ENCODE measurements at regions not wholly inside any gene's neighbourhood (a gene's known extent, or its start where the extent isn't known, plus 50 kb on each side); places are given as distances from the start of the nearest gene placed in this dataset.

- DNase-seq (ENCODE audit: low read depth), result no peak
These were observed 170.3 kb upstream of the MITF start for GRCh38 chr3:69568951-69569350.

- DNase-seq (ENCODE audit: low read depth), result no peak
These were observed 170.8 kb upstream of the MITF start for GRCh38 chr3:69568458-69568857.

- DNase-seq (ENCODE audit: low read depth), result no peak
These were observed 171.6 kb upstream of the MITF start for GRCh38 chr3:69567710-69568052.

- no peak for DNase-seq (ENCODE audit: low read depth)
These were observed 172.1 kb upstream of the MITF start for GRCh38 chr3:69567023-69567709.

GRCh38 chr3:69566275-69566674 lies 173.0 kb upstream of the MITF start:
- no peak for DNase-seq (ENCODE audit: low read depth)

GRCh38 chr3:69565316-69565715 lies 173.9 kb upstream of the MITF start:
- DNase-seq (ENCODE audit: low read depth), result no peak

- DNase-seq (ENCODE audit: low read depth), result no peak
These were observed 175.3 kb upstream of the MITF start for GRCh38 chr3:69563981-69564380.

- DNase-seq (ENCODE audit: low read depth), result no peak
These were observed 176.1 kb upstream of the MITF start for GRCh38 chr3:69563151-69563550.

- DNase-seq (ENCODE audit: low read depth), result no peak
These were observed 176.1 kb upstream of the FRMD4B start for GRCh38 chr3:69562020-69562419.

GRCh38 chr3:69560818-69561217 lies 174.9 kb upstream of the FRMD4B start:
- DNase-seq (ENCODE audit: low read depth), result no peak

GRCh38 chr3:69560116-69560515 lies 174.2 kb upstream of the FRMD4B start:
- DNase-seq (ENCODE audit: low read depth), result no peak

- no peak for DNase-seq (ENCODE audit: low read depth)
These were observed 173.0 kb upstream of the FRMD4B start for GRCh38 chr3:69558912-69559311.

GRCh38 chr3:69554576-69554975 lies 168.7 kb upstream of the FRMD4B start:
- DNase-seq (ENCODE audit: low read depth), result no peak

- DNase-seq (ENCODE audit: low read depth), result no peak
These were observed 168.0 kb upstream of the FRMD4B start for GRCh38 chr3:69553888-69554287.

- no peak for DNase-seq (ENCODE audit: low read depth)
These were observed 161.6 kb upstream of the FRMD4B start for GRCh38 chr3:69547461-69547880.

- no peak for DNase-seq (ENCODE audit: low read depth)
These were observed 157.0 kb upstream of the FRMD4B start for GRCh38 chr3:69542805-69543429.

- no peak for DNase-seq (ENCODE audit: low read depth)
These were observed 156.4 kb upstream of the FRMD4B start for GRCh38 chr3:69542089-69542804.

GRCh38 chr3:69541711-69542088 lies 155.8 kb upstream of the FRMD4B start:
- no peak for DNase-seq (ENCODE audit: low read depth)

- no peak for DNase-seq (ENCODE audit: low read depth)
These were observed 155.1 kb upstream of the FRMD4B start for GRCh38 chr3:69540706-69541581.

- DNase-seq (ENCODE audit: low read depth), result no peak
These were observed 153.2 kb upstream of the FRMD4B start for GRCh38 chr3:69539134-69539533.

- no peak for DNase-seq (ENCODE audit: low read depth)
These were observed 152.4 kb upstream of the FRMD4B start for GRCh38 chr3:69538281-69538680.

GRCh38 chr3:69536306-69537020 lies 150.6 kb upstream of the FRMD4B start:
- DNase-seq (ENCODE audit: low read depth), result no peak

All from HS-5 (cell line).